Testis (tissue), 2 donors: ENCODE measurements at regions not wholly inside any gene's neighbourhood (a gene's known extent, or its start where the extent isn't known, plus 50 kb on each side); places are given as distances from the start of the nearest gene placed in this dataset.

ENCODE experiments used
- CTCF ChIP-seq, 3 experiments: fragments of 450-650 bp in 2 of 3; fragments of 200-600 bp in 1 of 3; sonication (generic) in 1 of 3; IDR thresholded peaks; one replicate each; pipeline ENCODE4 v1.5.1; 2016 to 2019; ENCODE audit warnings: antibody characterized with exemption in 3 of 3, mild to moderate bottlenecking in 2 of 3, moderate library complexity in 1 of 3
- POLR2A ChIP-seq: fragments of 450-650 bp; IDR thresholded peaks from one replicate; pipeline ENCODE4 v1.6.1; 2017; ENCODE audit warnings: antibody characterized with exemption, mild to moderate bottlenecking, moderate library complexity

- TF ChIP-seq CTCF (IDR thresholded peaks at IDR 0.05) = no peak
- TF ChIP-seq POLR2A = no peak
Measured at GRCh38 chr3:43951813-43952212, 261.1 kb downstream of the ABHD5 start.
